ENCODE measurements at regions not wholly inside any gene's neighbourhood (a gene's known extent, or its start where the extent isn't known, plus 50 kb on each side); places are given as distances from the start of the nearest gene placed in this dataset.

DNA sequence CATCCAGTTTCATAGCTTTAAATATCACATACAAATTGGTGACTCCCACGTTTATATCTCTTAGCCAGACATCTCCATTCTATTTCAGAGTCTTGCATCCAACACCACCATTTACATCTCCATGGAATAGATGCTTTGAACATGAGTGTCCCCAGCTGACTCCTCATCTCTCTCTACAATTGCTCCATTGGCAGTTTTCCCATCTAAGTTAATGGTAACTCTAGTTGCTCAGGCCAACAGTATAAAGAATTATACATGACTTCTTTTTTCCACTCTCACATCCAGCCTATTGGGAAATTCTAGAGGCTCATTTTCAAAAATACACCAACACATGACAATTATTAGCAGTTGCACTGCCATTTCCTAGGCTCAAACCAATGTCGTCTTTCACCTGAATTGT, 388.2 kb downstream of the STIM2 start:
- Histone ChIP-seq H3K4me3 (ENCODE audit: low read depth in 2 of 2, low read length in 2 of 2) (no peak overlapping the region), H3K27me3 (ENCODE audit: control insufficient read depth, insufficient read depth, low read length) (no peaks in the 10 kb centered on the region), H3K36me3 (ENCODE audit: control insufficient read depth, insufficient read depth, low read length) (no peaks in the 10 kb centered on the region), H3K27ac (ENCODE audit: low read length) (no peak overlapping the region), H3K4me1 (ENCODE audit: control insufficient read depth, insufficient read depth, low read length) (no peaks in the 10 kb centered on the region), H3K9me3 (ENCODE audit: control insufficient read depth, insufficient read depth, low read depth, low read length) (no peaks in the 10 kb centered on the region)
- BruUV-seq (replicated peaks) = no TSS peak
- DNase-seq (ENCODE audit: low read depth, low spot score) (no peak), ATAC-seq (no peak)
- POLR2A ChIA-PET = no interaction called here
- TF ChIP-seq TCF7L2 (IDR thresholded peaks at IDR 0.05; ENCODE audit: low read depth, low read length) (no peak), CTCF (IDR thresholded peaks at IDR 0.05) (no peak), POLR2AphosphoS5 (IDR thresholded peaks at IDR 0.05; ENCODE audit: low read depth, low read length) (no peak)
- intact Hi-C loops (cut with micrococcal nuclease; ENCODE audit: unreplicated experiment) = no loop called here
- in situ Hi-C loops (cut with HindIII; ENCODE audit: low pct_unique_long_range_greater_than_20kb, low sequenced_read_pairs) = no loop called here
- CTCF ChIA-PET = no interaction called here

GRCh38 chr4:27251771-27252170, 391.1 kb downstream of the STIM2 start:
- H3K9me3 ChIP-seq (ENCODE audit: control insufficient read depth, insufficient read depth, low read depth, low read length) = no peaks in the 10 kb centered on the region
- in situ Hi-C loops (cut with HindIII; ENCODE audit: low pct_unique_long_range_greater_than_20kb, low sequenced_read_pairs) = no loop called here
- ChIA-PET POLR2A (no interaction called here), CTCF (no interaction called here)
- H3K4me1 ChIP-seq (ENCODE audit: control insufficient read depth, insufficient read depth, low read length) = no peaks in the 10 kb centered on the region
- H3K27me3 ChIP-seq (ENCODE audit: control insufficient read depth, insufficient read depth, low read length) = no peaks in the 10 kb centered on the region
- ATAC-seq = no peak
- TF ChIP-seq TCF7L2 (IDR thresholded peaks at IDR 0.05; ENCODE audit: low read depth, low read length) = no peak
- no peak for TF ChIP-seq REST (IDR thresholded peaks at IDR 0.05; ENCODE audit: insufficient read depth in 1 of 2, low read depth in 2 of 2, low read length in 1 of 2)
- no peak for TF ChIP-seq POLR2AphosphoS5 (IDR thresholded peaks at IDR 0.05; ENCODE audit: low read depth, low read length)
- TF ChIP-seq CTCF (IDR thresholded peaks at IDR 0.05) = no peak
- TF ChIP-seq SIN3A (IDR thresholded peaks at IDR 0.05; ENCODE audit: borderline replicate concordance, insufficient read depth, low read depth, low read length) = no peak
- H3K4me3 ChIP-seq (ENCODE audit: low read depth in 2 of 2, low read length in 2 of 2) = no peak overlapping the region
- no peak overlapping the region for H3K27ac ChIP-seq (ENCODE audit: low read length)
- BruUV-seq (replicated peaks) = no TSS peak
- intact Hi-C loops (cut with micrococcal nuclease; ENCODE audit: unreplicated experiment) = no loop called here
- no peak for DNase-seq (ENCODE audit: low read depth, low spot score)
- H3K36me3 ChIP-seq (ENCODE audit: control insufficient read depth, insufficient read depth, low read length) = no peaks in the 10 kb centered on the region

Data from Panc1 (cell line).